PFSK-1 (cell line): ENCODE measurements at regions not wholly inside any gene's neighbourhood (a gene's known extent, or its start where the extent isn't known, plus 50 kb on each side); places are given as distances from the start of the nearest gene placed in this dataset.

Source experiments
- POLR2AphosphoS5 ChIP-seq: IDR thresholded peaks from 2 replicates; pipeline ENCODE4 v1.6.1; 2012; ENCODE audit warnings: low read depth, mild to moderate bottlenecking, control low read depth, low read length, moderate library complexity
- TAF1 ChIP-seq: IDR thresholded peaks from 2 replicates; pipeline ENCODE4 v1.6.1; 2012; ENCODE audit warnings: low read length, control low read depth, borderline replicate concordance; ENCODE audit not compliant: insufficient read depth
- TF ChIP-seq, protein P1 (sequence below), 2 experiments: IDR thresholded peaks; 2 replicates each; pipeline versions ENCODE4 v1.6.1 to v1.8.0; 2011 to 2012; ENCODE audit warnings: low read depth in 2 of 2, low read length in 2 of 2, control low read depth in 1 of 2, inconsistent platforms in 1 of 2, mild to moderate bottlenecking in 1 of 2, moderate library complexity in 1 of 2; ENCODE audit not compliant: insufficient read depth in 1 of 2

DNA sequence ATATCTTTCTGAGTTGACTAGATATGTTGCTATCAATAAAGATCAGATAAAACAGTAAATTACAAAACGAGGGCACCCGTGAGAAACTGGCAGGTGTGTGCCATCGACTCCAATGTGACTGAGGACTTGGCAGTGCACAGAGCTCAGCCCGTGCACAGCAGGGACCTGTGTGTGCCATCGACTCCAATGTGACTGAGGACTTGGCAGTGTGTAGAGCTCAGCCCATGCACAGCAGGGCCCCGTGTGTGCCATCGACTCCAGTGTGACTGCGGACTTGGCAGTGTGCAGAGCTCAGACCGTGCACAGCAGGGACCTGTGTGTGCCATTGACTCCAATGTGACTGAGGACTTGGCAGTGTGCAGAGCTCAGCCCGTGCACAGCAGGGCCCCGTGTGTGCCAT, 347.2 kb upstream of the B3GAT1 start:
- TF ChIP-seq POLR2AphosphoS5, result no peak
- TF ChIP-seq, protein P1, sequence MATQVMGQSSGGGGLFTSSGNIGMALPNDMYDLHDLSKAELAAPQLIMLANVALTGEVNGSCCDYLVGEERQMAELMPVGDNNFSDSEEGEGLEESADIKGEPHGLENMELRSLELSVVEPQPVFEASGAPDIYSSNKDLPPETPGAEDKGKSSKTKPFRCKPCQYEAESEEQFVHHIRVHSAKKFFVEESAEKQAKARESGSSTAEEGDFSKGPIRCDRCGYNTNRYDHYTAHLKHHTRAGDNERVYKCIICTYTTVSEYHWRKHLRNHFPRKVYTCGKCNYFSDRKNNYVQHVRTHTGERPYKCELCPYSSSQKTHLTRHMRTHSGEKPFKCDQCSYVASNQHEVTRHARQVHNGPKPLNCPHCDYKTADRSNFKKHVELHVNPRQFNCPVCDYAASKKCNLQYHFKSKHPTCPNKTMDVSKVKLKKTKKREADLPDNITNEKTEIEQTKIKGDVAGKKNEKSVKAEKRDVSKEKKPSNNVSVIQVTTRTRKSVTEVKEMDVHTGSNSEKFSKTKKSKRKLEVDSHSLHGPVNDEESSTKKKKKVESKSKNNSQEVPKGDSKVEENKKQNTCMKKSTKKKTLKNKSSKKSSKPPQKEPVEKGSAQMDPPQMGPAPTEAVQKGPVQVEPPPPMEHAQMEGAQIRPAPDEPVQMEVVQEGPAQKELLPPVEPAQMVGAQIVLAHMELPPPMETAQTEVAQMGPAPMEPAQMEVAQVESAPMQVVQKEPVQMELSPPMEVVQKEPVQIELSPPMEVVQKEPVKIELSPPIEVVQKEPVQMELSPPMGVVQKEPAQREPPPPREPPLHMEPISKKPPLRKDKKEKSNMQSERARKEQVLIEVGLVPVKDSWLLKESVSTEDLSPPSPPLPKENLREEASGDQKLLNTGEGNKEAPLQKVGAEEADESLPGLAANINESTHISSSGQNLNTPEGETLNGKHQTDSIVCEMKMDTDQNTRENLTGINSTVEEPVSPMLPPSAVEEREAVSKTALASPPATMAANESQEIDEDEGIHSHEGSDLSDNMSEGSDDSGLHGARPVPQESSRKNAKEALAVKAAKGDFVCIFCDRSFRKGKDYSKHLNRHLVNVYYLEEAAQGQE (IDR thresholded peaks at IDR 0.05; ENCODE audit: insufficient read depth in 1 of 2, low read depth in 2 of 2, low read length in 2 of 2), result no peak
- no peak for TF ChIP-seq TAF1
